ENCODE measurements at regions not wholly inside any gene's neighbourhood (a gene's known extent, or its start where the extent isn't known, plus 50 kb on each side); places are given as distances from the start of the nearest gene placed in this dataset.

GRCh38 chr9:38213631-38214299 is 144.7 kb upstream of the SHB start:
- TF ChIP-seq POLR2A (IDR thresholded peaks at IDR 0.05) = no peak
- no peak for TF ChIP-seq CTCF (IDR thresholded peaks at IDR 0.05)
